Stomach (tissue), 4 donors: ENCODE measurements at regions not wholly inside any gene's neighbourhood (a gene's known extent, or its start where the extent isn't known, plus 50 kb on each side); places are given as distances from the start of the nearest gene placed in this dataset.

Experiments used
- CTCF ChIP-seq, 7 experiments: fragments of 450-650 bp in 4 of 7; fragments of 200-600 bp in 3 of 7; sonication (generic) in 3 of 7; IDR thresholded peaks; one replicate each; pipeline ENCODE4 v1.5.1; 2016 to 2019; ENCODE audit warnings: antibody characterized with exemption in 7 of 7, control low read depth in 2 of 7, mild to moderate bottlenecking in 1 of 7
- POLR2A ChIP-seq, 4 donors: fragments of 450-650 bp; IDR thresholded peaks; one replicate each; pipeline ENCODE4 v1.6.1; 2016; ENCODE audit warnings: antibody characterized with exemption in 4 of 4, control low read depth in 2 of 4, mild to moderate bottlenecking in 1 of 4, moderate library complexity in 1 of 4

- TF ChIP-seq CTCF (IDR thresholded peaks at IDR 0.05) (no peak), POLR2A (IDR thresholded peaks at IDR 0.05) (no peak)
Measured at GRCh38 chr5:125254267-125254666, 507.8 kb upstream of the ZNF608 start.
